Lung (tissue), 11 donors: ENCODE measurements at regions not wholly inside any gene's neighbourhood (a gene's known extent, or its start where the extent isn't known, plus 50 kb on each side); places are given as distances from the start of the nearest gene placed in this dataset.

ENCODE experiments used
- ATAC-seq: fragments of 200-7000 bp; cut with Tn5 transposase; one replicate; pipeline ENCODE4 v1.9.1; 2020; ENCODE audit warnings: moderate number of reproducible peaks; ENCODE audit not compliant: insufficient read depth, low FRiP score
- DNase-seq, 3 donors: peaks; one replicate each; pipeline ENCODE4 v3.0.0-alpha.2; 2013 to 2017
- H3K27ac ChIP-seq, 2 donors: one replicate each; pipeline ENCODE4 v1.5.1; 2013; ENCODE audit warnings: mild to moderate bottlenecking in 2 of 2, moderate library complexity in 2 of 2, control low read depth in 1 of 2, inconsistent platforms in 1 of 2, low read depth in 1 of 2, low read length in 1 of 2
- H3K27me3 ChIP-seq, 3 donors: one replicate each; pipeline ENCODE4 v1.5.1; 2013; ENCODE audit warnings: low read length in 2 of 3; ENCODE audit not compliant: control insufficient read depth in 3 of 3, insufficient read depth in 3 of 3
- H3K36me3 ChIP-seq, 4 donors: one replicate each; pipeline ENCODE4 v1.5.1; 2013; ENCODE audit warnings: low read length in 4 of 4, mild to moderate bottlenecking in 1 of 4, moderate library complexity in 1 of 4; ENCODE audit not compliant: control insufficient read depth in 4 of 4, insufficient read depth in 4 of 4
- H3K4me1 ChIP-seq, 5 donors: one replicate each; pipeline ENCODE4 v1.5.1; 2013; ENCODE audit warnings: low read length in 5 of 5, mild to moderate bottlenecking in 2 of 5, moderate library complexity in 1 of 5; ENCODE audit not compliant: control insufficient read depth in 5 of 5, insufficient read depth in 5 of 5
- H3K4me3 ChIP-seq: one replicate; pipeline ENCODE4 v1.5.1; 2013; ENCODE audit warnings: mild to moderate bottlenecking, control low read depth, moderate library complexity
- H3K9ac ChIP-seq, 2 donors: one replicate each; pipeline ENCODE4 v1.5.1; 2013; ENCODE audit warnings: low read length in 2 of 2, control low read depth in 1 of 2; ENCODE audit not compliant: insufficient read depth in 1 of 2
- H3K9me3 ChIP-seq, 4 donors: one replicate each; pipeline ENCODE4 v1.5.1; 2013; ENCODE audit warnings: low read length in 3 of 4, mild to moderate bottlenecking in 1 of 4, moderate library complexity in 1 of 4; ENCODE audit not compliant: control insufficient read depth in 4 of 4, insufficient read depth in 3 of 4
- CTCF ChIP-seq: IDR thresholded peaks from 2 replicates; pipeline ENCODE4 v1.5.1; 2012; ENCODE audit warnings: mild to moderate bottlenecking; ENCODE audit errors: control extremely low read depth, extremely low read depth
- WGBS, 2 donors: extraction: QIAGEN DNeasy Blood & Tissue Kit; methylation state at CpG; one replicate each; pipeline ENCODE4 v1.1.7; 2013; 5-methylcytosine and 5-hydroxymethylcytosine counted together
- donor health status: control.
- donor health status: control.
- donor health status: Bipolar disorder and iron deficiency.
- donor health status: healthy.
- donor health status: DM: yes; HTN: yes; CAD: no.

GRCh38 chr1:99527545-99527944 lies 118.4 kb upstream of the PALMD start:
- H3K27me3 ChIP-seq: no peaks in the 10 kb centered on the region
- no peaks in the 10 kb centered on the region for H3K9me3 ChIP-seq
- no peak for TF ChIP-seq CTCF
- DNase-seq (peak in 1 of 3 donors; percentile 19), ATAC-seq (no peak)
- no peak overlapping the region for H3K9ac ChIP-seq
- WGBS, 2 donors: 80 to 87% methylated on average over 3 of the region's 3 CpGs
- H3K27ac ChIP-seq: no peak overlapping the region
- H3K36me3 ChIP-seq: no peaks in the 10 kb centered on the region
- peaks cover 0 to 15% (median 0%) of the 10 kb centered on the region in 5 donors for H3K4me1 ChIP-seq
- no peak overlapping the region for H3K4me3 ChIP-seq

- no peaks in the 10 kb centered on the region for H3K36me3 ChIP-seq
- ATAC-seq (no peak), DNase-seq (no peak)
- no peak overlapping the region for H3K27ac ChIP-seq
- TF ChIP-seq CTCF: no peak
- H3K9ac ChIP-seq: no peak overlapping the region
- WGBS, 2 donors: 75 to 88% methylated on average over 3 of the region's 3 CpGs
- H3K27me3 ChIP-seq: no peaks in the 10 kb centered on the region
- H3K4me3 ChIP-seq: no peak overlapping the region
- H3K4me1 ChIP-seq: peaks cover 0 to 17% (median 0%) of the 10 kb centered on the region in 5 donors
- H3K9me3 ChIP-seq: no peaks in the 10 kb centered on the region
These were observed 116.9 kb upstream of the PALMD start for GRCh38 chr1:99529002-99529401.

- peaks cover 0 to 31% (median 0%) of the 10 kb centered on the region in 5 donors for H3K4me1 ChIP-seq
- no peaks in the 10 kb centered on the region for H3K27me3 ChIP-seq
- 71 to 94% methylated on average over 5 of the region's 5 CpGs for WGBS, 2 donors
- H3K27ac ChIP-seq: no peak overlapping the region
- no peaks in the 10 kb centered on the region for H3K9me3 ChIP-seq
- no peak for TF ChIP-seq CTCF
- ATAC-seq (no peak), DNase-seq (no peak)
- no peaks in the 10 kb centered on the region for H3K36me3 ChIP-seq
- no peak overlapping the region for H3K4me3 ChIP-seq
- no peak overlapping the region for H3K9ac ChIP-seq
These were observed 114.2 kb upstream of the PALMD start for GRCh38 chr1:99531578-99532275.

- H3K27ac ChIP-seq: no peak overlapping the region
- no peak overlapping the region for H3K9ac ChIP-seq
- H3K27me3 ChIP-seq: no peaks in the 10 kb centered on the region
- no peak for TF ChIP-seq CTCF
- no peak for ATAC-seq
- no peaks in the 10 kb centered on the region for H3K36me3 ChIP-seq
- no peak for DNase-seq
- H3K4me1 ChIP-seq: peaks cover 0 to 31% (median 0%) of the 10 kb centered on the region in 5 donors
- H3K4me3 ChIP-seq: no peak overlapping the region
- 73% methylated on average over 1 of the region's 1 CpG for WGBS, 2 donors
- no peaks in the 10 kb centered on the region for H3K9me3 ChIP-seq
These were observed 113.7 kb upstream of the PALMD start for GRCh38 chr1:99532276-99532580.
